ENCODE measurements at regions not wholly inside any gene's neighbourhood (a gene's known extent, or its start where the extent isn't known, plus 50 kb on each side); places are given as distances from the start of the nearest gene placed in this dataset.

- Histone ChIP-seq H3K9me3 (ENCODE audit: control insufficient read depth in 4 of 4, insufficient read depth in 3 of 4, low read length in 3 of 4) (no peaks in the 10 kb centered on the region), H3K9ac (ENCODE audit: insufficient read depth in 1 of 2, low read length in 2 of 2) (no peak overlapping the region), H3K36me3 (ENCODE audit: control insufficient read depth in 4 of 4, insufficient read depth in 4 of 4, low read length in 4 of 4) (no peaks in the 10 kb centered on the region), H3K4me1 (ENCODE audit: control insufficient read depth in 5 of 5, insufficient read depth in 5 of 5, low read length in 5 of 5) (peaks cover 0 to 30% (median 7%) of the 10 kb centered on the region in 5 donors), H3K27ac (ENCODE audit: low read depth in 1 of 2, low read length in 1 of 2) (no peak overlapping the region), H3K27me3 (ENCODE audit: control insufficient read depth in 3 of 3, insufficient read depth in 3 of 3, low read length in 2 of 3) (no peaks in the 10 kb centered on the region), H3K4me3 (no peak overlapping the region)
- TF ChIP-seq, protein P1, sequence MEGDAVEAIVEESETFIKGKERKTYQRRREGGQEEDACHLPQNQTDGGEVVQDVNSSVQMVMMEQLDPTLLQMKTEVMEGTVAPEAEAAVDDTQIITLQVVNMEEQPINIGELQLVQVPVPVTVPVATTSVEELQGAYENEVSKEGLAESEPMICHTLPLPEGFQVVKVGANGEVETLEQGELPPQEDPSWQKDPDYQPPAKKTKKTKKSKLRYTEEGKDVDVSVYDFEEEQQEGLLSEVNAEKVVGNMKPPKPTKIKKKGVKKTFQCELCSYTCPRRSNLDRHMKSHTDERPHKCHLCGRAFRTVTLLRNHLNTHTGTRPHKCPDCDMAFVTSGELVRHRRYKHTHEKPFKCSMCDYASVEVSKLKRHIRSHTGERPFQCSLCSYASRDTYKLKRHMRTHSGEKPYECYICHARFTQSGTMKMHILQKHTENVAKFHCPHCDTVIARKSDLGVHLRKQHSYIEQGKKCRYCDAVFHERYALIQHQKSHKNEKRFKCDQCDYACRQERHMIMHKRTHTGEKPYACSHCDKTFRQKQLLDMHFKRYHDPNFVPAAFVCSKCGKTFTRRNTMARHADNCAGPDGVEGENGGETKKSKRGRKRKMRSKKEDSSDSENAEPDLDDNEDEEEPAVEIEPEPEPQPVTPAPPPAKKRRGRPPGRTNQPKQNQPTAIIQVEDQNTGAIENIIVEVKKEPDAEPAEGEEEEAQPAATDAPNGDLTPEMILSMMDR (IDR thresholded peaks at IDR 0.05; ENCODE audit: control extremely low read depth, extremely low read depth), result no peak
- 74 to 75% methylated on average over 4 of the region's 4 CpGs for WGBS, 2 donors
- DNase-seq (no peak), ATAC-seq (ENCODE audit: insufficient read depth, low FRiP score) (no peak)
These were observed 61.5 kb downstream of the DHRS2 start for GRCh38 chr14:23697680-23698079.

GRCh38 chr14:23702656-23703426 lies 66.7 kb downstream of the DHRS2 start:
- Histone ChIP-seq H3K4me1 (ENCODE audit: control insufficient read depth in 5 of 5, insufficient read depth in 5 of 5, low read length in 5 of 5) (no peaks in the 10 kb centered on the region), H3K27ac (ENCODE audit: low read depth in 1 of 2, low read length in 1 of 2) (no peak overlapping the region), H3K36me3 (ENCODE audit: control insufficient read depth in 4 of 4, insufficient read depth in 4 of 4, low read length in 4 of 4) (no peaks in the 10 kb centered on the region), H3K9me3 (ENCODE audit: control insufficient read depth in 4 of 4, insufficient read depth in 3 of 4, low read length in 3 of 4) (peaks cover 0 to 10% (median 4%) of the 10 kb centered on the region in 4 donors), H3K9ac (ENCODE audit: insufficient read depth in 1 of 2, low read length in 2 of 2) (no peak overlapping the region), H3K4me3 (no peak overlapping the region), H3K27me3 (ENCODE audit: control insufficient read depth in 3 of 3, insufficient read depth in 3 of 3, low read length in 2 of 3) (no peaks in the 10 kb centered on the region)
- TF ChIP-seq, protein P1 (IDR thresholded peaks at IDR 0.05; ENCODE audit: control extremely low read depth, extremely low read depth), result no peak
- DNase-seq (no peak), ATAC-seq (ENCODE audit: insufficient read depth, low FRiP score) (no peak)
- 54 to 57% methylated on average over 2 of the region's 2 CpGs for WGBS, 2 donors

DNA sequence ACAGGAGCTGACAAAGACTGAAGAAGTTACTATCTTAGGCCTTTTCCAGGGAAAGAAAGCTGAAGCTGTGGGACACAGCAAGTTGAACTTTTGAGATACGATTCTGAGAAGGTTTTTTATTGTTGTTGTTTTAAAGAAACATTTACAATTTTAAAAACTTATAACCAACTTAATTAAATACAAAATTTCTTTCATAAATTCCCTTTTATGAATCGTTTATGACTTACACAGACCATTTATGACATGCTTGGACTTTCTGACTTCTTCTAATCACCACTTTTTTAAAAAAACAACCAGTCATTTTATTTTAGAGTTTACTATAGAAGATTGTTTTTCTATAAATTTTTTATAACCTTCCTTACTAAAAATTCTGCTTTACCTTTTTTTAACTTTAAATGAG lies 68.7 kb downstream of the DHRS2 start:
- Histone ChIP-seq H3K27ac (ENCODE audit: low read depth in 1 of 2, low read length in 1 of 2) (no peak overlapping the region), H3K4me3 (no peak overlapping the region), H3K9ac (ENCODE audit: insufficient read depth in 1 of 2, low read length in 2 of 2) (no peak overlapping the region), H3K4me1 (ENCODE audit: control insufficient read depth in 5 of 5, insufficient read depth in 5 of 5, low read length in 5 of 5) (no peaks in the 10 kb centered on the region), H3K36me3 (ENCODE audit: control insufficient read depth in 4 of 4, insufficient read depth in 4 of 4, low read length in 4 of 4) (no peaks in the 10 kb centered on the region), H3K27me3 (ENCODE audit: control insufficient read depth in 3 of 3, insufficient read depth in 3 of 3, low read length in 2 of 3) (no peaks in the 10 kb centered on the region), H3K9me3 (ENCODE audit: control insufficient read depth in 4 of 4, insufficient read depth in 3 of 4, low read length in 3 of 4) (peaks cover 0 to 12% (median 4%) of the 10 kb centered on the region in 4 donors)
- ATAC-seq (ENCODE audit: insufficient read depth, low FRiP score) (no peak), DNase-seq (peak in 1 of 3 donors; percentile 15)
- 51 to 57% methylated on average over 2 of the region's 2 CpGs for WGBS, 2 donors
- TF ChIP-seq, protein P1 (IDR thresholded peaks at IDR 0.05; ENCODE audit: control extremely low read depth, extremely low read depth), result no peak
